Stimulated activated CD4-positive, alpha-beta T cell treated with anti-CD3 and anti-CD28 coated beads, Interleukin-2, amount 100 ng/mL, for 24 hours (primary cell): ENCODE measurements at regions not wholly inside any gene's neighbourhood (a gene's known extent, or its start where the extent isn't known, plus 50 kb on each side); places are given as distances from the start of the nearest gene placed in this dataset.

ENCODE experiments used
- DNase-seq, 2 donors: peaks; one replicate each; pipeline ENCODE4 v3.0.0-alpha.2; 2020

- no peak for DNase-seq
Measured at GRCh38 chr9:84456527-84456926, 116.0 kb upstream of the SLC28A3 start.

- no peak for DNase-seq
Measured at GRCh38 chr9:84460695-84461094, 120.1 kb upstream of the SLC28A3 start.

- DNase-seq, result no peak
Measured at GRCh38 chr9:84463272-84463671, 122.7 kb upstream of the SLC28A3 start.

GRCh38 chr9:84466580-84467285 is 126.2 kb upstream of the SLC28A3 start:
- DNase-seq, result no peak

- DNase-seq, result no peak
Measured at GRCh38 chr9:84471816-84472215, 131.3 kb upstream of the SLC28A3 start.

GRCh38 chr9:84478996-84479395 is 138.4 kb upstream of the SLC28A3 start:
- DNase-seq, result no peak

GRCh38 chr9:84480071-84480470 is 139.5 kb upstream of the SLC28A3 start:
- DNase-seq, result no peak

GRCh38 chr9:84481231-84481630 is 140.7 kb upstream of the SLC28A3 start:
- DNase-seq, result no peak

GRCh38 chr9:84481636-84482218 is 141.2 kb upstream of the SLC28A3 start:
- DNase-seq, result no peak

GRCh38 chr9:84482607-84483006 is 142.0 kb upstream of the SLC28A3 start:
- DNase-seq, result no peak

GRCh38 chr9:84484172-84484571 is 143.6 kb upstream of the SLC28A3 start:
- no peak for DNase-seq

- no peak for DNase-seq
Measured at GRCh38 chr9:84485539-84485938, 145.0 kb upstream of the SLC28A3 start.

- no peak for DNase-seq
Measured at GRCh38 chr9:84486663-84487062, 146.1 kb upstream of the SLC28A3 start.

- DNase-seq, result no peak
Measured at GRCh38 chr9:84490206-84490841, 149.8 kb upstream of the SLC28A3 start.

- no peak for DNase-seq
Measured at GRCh38 chr9:84490842-84491325, 150.3 kb upstream of the SLC28A3 start.

GRCh38 chr9:84492366-84493159 is 152.0 kb upstream of the SLC28A3 start:
- no peak for DNase-seq

GRCh38 chr9:84493284-84493947 is 152.9 kb upstream of the SLC28A3 start:
- no peak for DNase-seq

- DNase-seq, result no peak
Measured at GRCh38 chr9:84499969-84500582, 159.5 kb upstream of the SLC28A3 start.

- DNase-seq, result no peak
Measured at GRCh38 chr9:84500826-84501225, 160.3 kb upstream of the SLC28A3 start.

GRCh38 chr9:84501587-84501986 is 161.0 kb upstream of the SLC28A3 start:
- DNase-seq, result no peak

- no peak for DNase-seq
Measured at GRCh38 chr9:84502066-84502465, 161.5 kb upstream of the SLC28A3 start.

GRCh38 chr9:84504360-84504759 is 163.8 kb upstream of the SLC28A3 start:
- DNase-seq, result no peak
